HK-2 (cell line): ENCODE measurements at regions not wholly inside any gene's neighbourhood (a gene's known extent, or its start where the extent isn't known, plus 50 kb on each side); places are given as distances from the start of the nearest gene placed in this dataset.

Experiments
- DNase-seq: peaks from one replicate; pipeline ENCODE4 v3.0.0-alpha.2; 2018; ENCODE audit not compliant: unreplicated experiment

- DNase-seq: no peak
These were observed 228.1 kb upstream of the STEAP1 start for GRCh38 chr7:89926194-89926593.

GRCh38 chr7:89926701-89927100, 227.6 kb upstream of the STEAP1 start:
- DNase-seq: no peak

GRCh38 chr7:89927762-89928161, 226.5 kb upstream of the STEAP1 start:
- no peak for DNase-seq

- no peak for DNase-seq
These were observed 225.8 kb upstream of the STEAP1 start for GRCh38 chr7:89928451-89928850.

- DNase-seq: no peak
These were observed 220.2 kb upstream of the STEAP1 start for GRCh38 chr7:89934101-89934500.

GRCh38 chr7:89943525-89944050, 210.7 kb upstream of the STEAP1 start:
- no peak for DNase-seq

GRCh38 chr7:89958525-89959068, 195.7 kb upstream of the STEAP1 start:
- DNase-seq: no peak

- no peak for DNase-seq
These were observed 188.1 kb upstream of the STEAP1 start for GRCh38 chr7:89966067-89966664.

- DNase-seq: no peak
These were observed 178.7 kb upstream of the STEAP1 start for GRCh38 chr7:89975577-89975976.

GRCh38 chr7:89987665-89988064, 166.6 kb upstream of the STEAP1 start:
- no peak for DNase-seq

GRCh38 chr7:89988074-89988473, 166.2 kb upstream of the STEAP1 start:
- DNase-seq: no peak

- no peak for DNase-seq
These were observed 164.8 kb upstream of the STEAP1 start for GRCh38 chr7:89989454-89989853.

- no peak for DNase-seq
These were observed 159.8 kb upstream of the STEAP1 start for GRCh38 chr7:89994483-89994882.

- DNase-seq: no peak
These were observed 155.7 kb upstream of the STEAP1 start for GRCh38 chr7:89998554-89998953.

GRCh38 chr7:90005836-90006235, 148.4 kb upstream of the STEAP1 start:
- DNase-seq: no peak

GRCh38 chr7:90007001-90007654, 147.1 kb upstream of the STEAP1 start:
- no peak for DNase-seq

- DNase-seq: no peak
These were observed 146.4 kb upstream of the STEAP1 start for GRCh38 chr7:90007831-90008230.

GRCh38 chr7:90022213-90022612, 132.1 kb upstream of the STEAP1 start:
- DNase-seq: no peak

- DNase-seq: no peak
These were observed 128.5 kb upstream of the STEAP1 start for GRCh38 chr7:90025771-90026170.

- DNase-seq: no peak
These were observed 120.4 kb upstream of the STEAP1 start for GRCh38 chr7:90033850-90034249.

- no peak for DNase-seq
These were observed 101.2 kb upstream of the STEAP1 start for GRCh38 chr7:90053094-90053493.

GRCh38 chr7:90061077-90061476, 93.2 kb upstream of the STEAP1 start:
- DNase-seq: no peak

GRCh38 chr7:90064370-90064769, 89.9 kb upstream of the STEAP1 start:
- no peak for DNase-seq
